C4-2B (cell line): ENCODE measurements at regions not wholly inside any gene's neighbourhood (a gene's known extent, or its start where the extent isn't known, plus 50 kb on each side); places are given as distances from the start of the nearest gene placed in this dataset.

ENCODE experiments used
- ZFX ChIP-seq: fragments of 450-650 bp; IDR thresholded peaks from 2 replicates; pipeline ENCODE4 v1.6.1; 2017
- TF ChIP-seq, protein P1 (sequence below): fragments of 450-650 bp; conservative IDR thresholded peaks from 2 replicates; pipeline ENCODE4 v1.5.1; 2017; ENCODE audit warnings: mild to moderate bottlenecking

GRCh38 chr3:66948041-66948440, 50.1 kb upstream of the KBTBD8 start:
- TF ChIP-seq, protein P1, sequence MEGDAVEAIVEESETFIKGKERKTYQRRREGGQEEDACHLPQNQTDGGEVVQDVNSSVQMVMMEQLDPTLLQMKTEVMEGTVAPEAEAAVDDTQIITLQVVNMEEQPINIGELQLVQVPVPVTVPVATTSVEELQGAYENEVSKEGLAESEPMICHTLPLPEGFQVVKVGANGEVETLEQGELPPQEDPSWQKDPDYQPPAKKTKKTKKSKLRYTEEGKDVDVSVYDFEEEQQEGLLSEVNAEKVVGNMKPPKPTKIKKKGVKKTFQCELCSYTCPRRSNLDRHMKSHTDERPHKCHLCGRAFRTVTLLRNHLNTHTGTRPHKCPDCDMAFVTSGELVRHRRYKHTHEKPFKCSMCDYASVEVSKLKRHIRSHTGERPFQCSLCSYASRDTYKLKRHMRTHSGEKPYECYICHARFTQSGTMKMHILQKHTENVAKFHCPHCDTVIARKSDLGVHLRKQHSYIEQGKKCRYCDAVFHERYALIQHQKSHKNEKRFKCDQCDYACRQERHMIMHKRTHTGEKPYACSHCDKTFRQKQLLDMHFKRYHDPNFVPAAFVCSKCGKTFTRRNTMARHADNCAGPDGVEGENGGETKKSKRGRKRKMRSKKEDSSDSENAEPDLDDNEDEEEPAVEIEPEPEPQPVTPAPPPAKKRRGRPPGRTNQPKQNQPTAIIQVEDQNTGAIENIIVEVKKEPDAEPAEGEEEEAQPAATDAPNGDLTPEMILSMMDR: no peak
- TF ChIP-seq ZFX: no peak
